ENCODE measurements at regions not wholly inside any gene's neighbourhood (a gene's known extent, or its start where the extent isn't known, plus 50 kb on each side); places are given as distances from the start of the nearest gene placed in this dataset.

DNA sequence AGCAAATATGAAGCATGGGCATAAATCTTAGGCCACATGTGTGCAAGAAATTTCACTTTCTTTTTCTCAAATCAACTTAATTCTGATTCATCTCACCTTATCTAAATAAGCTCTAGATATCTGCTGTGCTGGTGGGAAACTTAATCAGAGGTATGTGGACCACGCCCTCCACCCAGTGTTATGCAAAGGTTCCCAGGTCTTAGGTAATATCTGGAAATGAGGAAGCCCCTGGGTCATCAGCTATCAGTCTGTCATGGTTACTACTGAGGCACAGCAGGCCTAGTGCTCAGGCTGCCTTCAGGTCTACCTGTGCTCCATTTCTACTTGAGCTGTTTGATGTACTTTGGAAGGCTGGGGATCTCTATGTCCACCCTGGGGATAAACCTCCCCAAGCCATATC is 134.4 kb upstream of the KCNH8 start:
- H3K27ac ChIP-seq: no peak overlapping the region
- intact Hi-C loops (cut with DNase I): no loop called here
- no peak for DNase-seq

DNA sequence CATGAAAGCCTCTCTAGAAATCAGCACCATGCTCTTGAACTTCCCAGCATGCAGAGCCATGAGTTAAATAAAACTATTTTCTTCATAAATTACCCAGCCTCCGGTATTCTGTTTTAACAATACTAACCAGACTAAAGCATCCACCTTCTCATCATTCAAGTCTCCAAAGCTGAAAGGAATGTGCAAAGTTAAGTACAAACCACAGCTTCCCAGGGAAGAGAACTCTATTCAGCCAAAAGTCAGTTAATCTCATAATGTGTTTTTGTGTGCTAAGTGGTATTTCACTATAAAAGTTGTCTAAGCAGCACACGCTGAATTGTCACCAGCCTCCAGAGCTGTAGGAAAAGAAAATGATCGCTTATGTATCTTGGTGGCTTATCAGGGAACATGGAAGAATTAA is 135.5 kb upstream of the KCNH8 start:
- no peaks in the 10 kb centered on the region for H3K27me3 ChIP-seq
- intact Hi-C loops (cut with DNase I): no loop called here
- H3K4me3 ChIP-seq: no peak overlapping the region
- no peaks in the 10 kb centered on the region for H3K4me1 ChIP-seq
- no peak for DNase-seq
- TF ChIP-seq, protein P1, sequence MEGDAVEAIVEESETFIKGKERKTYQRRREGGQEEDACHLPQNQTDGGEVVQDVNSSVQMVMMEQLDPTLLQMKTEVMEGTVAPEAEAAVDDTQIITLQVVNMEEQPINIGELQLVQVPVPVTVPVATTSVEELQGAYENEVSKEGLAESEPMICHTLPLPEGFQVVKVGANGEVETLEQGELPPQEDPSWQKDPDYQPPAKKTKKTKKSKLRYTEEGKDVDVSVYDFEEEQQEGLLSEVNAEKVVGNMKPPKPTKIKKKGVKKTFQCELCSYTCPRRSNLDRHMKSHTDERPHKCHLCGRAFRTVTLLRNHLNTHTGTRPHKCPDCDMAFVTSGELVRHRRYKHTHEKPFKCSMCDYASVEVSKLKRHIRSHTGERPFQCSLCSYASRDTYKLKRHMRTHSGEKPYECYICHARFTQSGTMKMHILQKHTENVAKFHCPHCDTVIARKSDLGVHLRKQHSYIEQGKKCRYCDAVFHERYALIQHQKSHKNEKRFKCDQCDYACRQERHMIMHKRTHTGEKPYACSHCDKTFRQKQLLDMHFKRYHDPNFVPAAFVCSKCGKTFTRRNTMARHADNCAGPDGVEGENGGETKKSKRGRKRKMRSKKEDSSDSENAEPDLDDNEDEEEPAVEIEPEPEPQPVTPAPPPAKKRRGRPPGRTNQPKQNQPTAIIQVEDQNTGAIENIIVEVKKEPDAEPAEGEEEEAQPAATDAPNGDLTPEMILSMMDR (IDR thresholded peaks at IDR 0.05): no peak
- H3K27ac ChIP-seq: no peak overlapping the region
- H3K9ac ChIP-seq (ENCODE audit: low read depth in 2 of 2, low read length in 2 of 2): no peak overlapping the region
- no peaks in the 10 kb centered on the region for H3K36me3 ChIP-seq
- no peaks in the 10 kb centered on the region for H3K9me3 ChIP-seq

More for the DNA sequence above, 134.4 kb upstream of the KCNH8 start:
- Histone ChIP-seq H3K9ac (ENCODE audit: low read depth in 2 of 2, low read length in 2 of 2) (no peak overlapping the region), H3K36me3 (no peaks in the 10 kb centered on the region), H3K4me3 (no peak overlapping the region), H3K27me3 (no peaks in the 10 kb centered on the region), H3K9me3 (no peaks in the 10 kb centered on the region), H3K4me1 (no peaks in the 10 kb centered on the region)
- TF ChIP-seq, protein P1 (IDR thresholded peaks at IDR 0.05): no peak

DNA sequence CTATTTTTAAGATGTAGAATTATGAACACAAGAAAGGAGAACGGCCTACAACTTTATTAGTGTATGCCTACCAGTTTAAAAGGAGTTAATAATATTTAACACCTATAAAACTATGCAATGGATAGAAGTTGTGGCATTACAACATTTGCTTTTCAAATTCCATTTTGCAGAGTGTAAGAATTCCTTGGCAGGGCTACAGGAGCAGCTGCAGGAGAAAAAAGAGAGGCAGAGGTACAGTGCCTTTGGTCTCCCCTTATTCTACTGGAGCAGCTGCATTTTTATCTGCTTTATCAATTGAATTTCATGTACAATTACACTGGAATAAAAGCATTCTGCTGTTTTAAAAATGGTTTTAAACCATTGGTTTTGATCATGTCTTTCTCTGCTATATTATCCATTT is 145.7 kb upstream of the KCNH8 start:
- Histone ChIP-seq H3K4me1 (no peaks in the 10 kb centered on the region), H3K4me3 (no peak overlapping the region), H3K9ac (ENCODE audit: low read depth in 2 of 2, low read length in 2 of 2) (no peak overlapping the region), H3K27ac (no peak overlapping the region), H3K9me3 (no peaks in the 10 kb centered on the region), H3K36me3 (no peaks in the 10 kb centered on the region), H3K27me3 (no peaks in the 10 kb centered on the region)
- TF ChIP-seq, protein P1 (IDR thresholded peaks at IDR 0.05): no peak
- no peak for DNase-seq
- intact Hi-C loops (cut with DNase I): no loop called here

DNA sequence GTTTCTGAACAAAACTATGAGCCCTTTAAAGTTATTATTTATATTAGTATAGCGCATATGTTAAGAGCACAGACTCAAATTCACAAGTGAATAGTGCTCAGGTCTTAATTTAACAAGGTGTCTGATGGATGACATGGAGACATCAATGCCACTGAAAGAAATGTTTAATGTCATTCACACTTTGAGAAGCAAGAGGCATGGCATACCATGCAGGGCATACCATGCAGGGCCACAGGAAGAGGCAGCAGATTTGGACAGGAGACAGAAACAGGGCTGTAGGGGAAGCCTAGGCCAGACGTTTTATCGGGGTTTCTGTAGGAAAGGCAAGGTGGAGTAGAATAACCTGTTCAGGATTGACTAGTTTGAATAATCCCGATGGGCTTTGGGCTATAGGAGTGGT is 150.2 kb upstream of the KCNH8 start:
- Histone ChIP-seq H3K27ac (no peak overlapping the region), H3K4me1 (no peaks in the 10 kb centered on the region), H3K9me3 (no peaks in the 10 kb centered on the region), H3K27me3 (no peaks in the 10 kb centered on the region), H3K4me3 (no peak overlapping the region), H3K9ac (ENCODE audit: low read depth in 2 of 2, low read length in 2 of 2) (no peak overlapping the region), H3K36me3 (no peaks in the 10 kb centered on the region)
- no peak for DNase-seq
- intact Hi-C loops (cut with DNase I): no loop called here
- TF ChIP-seq, protein P1 (IDR thresholded peaks at IDR 0.05): no peak

DNA sequence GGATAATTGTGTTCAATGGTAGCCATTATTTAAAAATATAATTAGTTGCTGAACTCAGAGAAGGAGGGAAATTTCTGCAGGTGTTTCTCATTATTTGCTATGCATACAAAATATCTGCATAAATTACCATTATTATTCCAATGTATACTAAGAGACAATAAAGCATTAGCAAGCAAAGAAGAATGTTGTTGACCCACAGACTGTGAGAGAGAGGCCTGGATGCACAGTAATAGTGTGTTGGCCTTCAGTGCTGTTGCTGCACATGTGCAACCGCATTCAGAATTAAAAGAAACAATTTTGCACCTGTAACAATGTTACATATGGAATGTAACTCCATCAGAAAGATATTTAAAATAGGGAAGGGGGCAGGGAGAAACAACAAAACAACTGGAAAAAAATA is 155.6 kb upstream of the KCNH8 start:
- no peak for DNase-seq
- Histone ChIP-seq H3K36me3 (no peaks in the 10 kb centered on the region), H3K27me3 (no peaks in the 10 kb centered on the region), H3K27ac (no peak overlapping the region), H3K4me1 (no peaks in the 10 kb centered on the region), H3K9me3 (no peaks in the 10 kb centered on the region), H3K4me3 (no peak overlapping the region), H3K9ac (ENCODE audit: low read depth in 2 of 2, low read length in 2 of 2) (no peak overlapping the region)
- TF ChIP-seq, protein P1 (IDR thresholded peaks at IDR 0.05): no peak
- intact Hi-C loops (cut with DNase I): no loop called here

Data from colonic mucosa (tissue), 4 donors.